H1 (cell line): ENCODE measurements at regions not wholly inside any gene's neighbourhood (a gene's known extent, or its start where the extent isn't known, plus 50 kb on each side); places are given as distances from the start of the nearest gene placed in this dataset.

Experiments used
- CTCF ChIA-PET: fragments of 300-600 bp; sonication (Branson Sonifier 250); formaldehyde crosslinking; loops from one replicate; lab custom pipeline; 2021; ENCODE audit not compliant: partially characterized antibody; lab: Charles Lee
- POLR2A ChIA-PET: fragments of 300-600 bp; sonication (Branson Sonifier 250); formaldehyde crosslinking; loops from one replicate; lab custom pipeline; 2021; ENCODE audit warnings: inconsistent platforms; ENCODE audit not compliant: partially characterized antibody; lab: Charles Lee
- DNase-seq, 2 experiments: peaks; one replicate each; pipeline versions ENCODE4 v3.0.0 to v3.0.0-alpha.2; 2010 to 2022; ENCODE audit warnings: low spot score in 2 of 2, low read depth in 1 of 2, mixed read lengths in 1 of 2
- FAIRE-seq: peaks from 2 replicates; lab custom pipeline; 2011; peaks lifted over from hg19 to GRCh38; lab: Jason Lieb, UNC
- H2AFZ ChIP-seq: 2 replicates; pipeline ENCODE4 v1.8.1; 2012; ENCODE audit warnings: low read length, inconsistent platforms
- H2AK5ac ChIP-seq: 2 replicates; pipeline ENCODE4 v1.6.1; 2013; ENCODE audit warnings: low read depth, low read length
- H2BK120ac ChIP-seq: replicated peaks from 2 replicates; pipeline ENCODE3; 2013; ENCODE audit warnings: low read depth, low read length, inconsistent platforms
- H2BK12ac ChIP-seq: 2 replicates; pipeline ENCODE4 v1.6.1; 2013; ENCODE audit warnings: low read depth, low read length
- H2BK15ac ChIP-seq: 2 replicates; pipeline ENCODE4 v1.6.1; 2013; ENCODE audit warnings: low read length
- H2BK20ac ChIP-seq: 2 replicates; pipeline ENCODE4 v1.6.1; 2013; ENCODE audit warnings: low read length
- H2BK5ac ChIP-seq: 2 replicates; pipeline ENCODE4 v1.6.1; 2013; ENCODE audit warnings: low read depth, low read length
- H3K14ac ChIP-seq: 2 replicates; pipeline ENCODE4 v1.6.1; 2013; ENCODE audit warnings: inconsistent platforms; ENCODE audit not compliant: insufficient read length
- H3K18ac ChIP-seq: 2 replicates; pipeline ENCODE4 v1.6.1; 2013; ENCODE audit warnings: low read length; ENCODE audit errors: extremely low read depth
- H3K23ac ChIP-seq: 2 replicates; pipeline ENCODE4 v1.6.1; 2013; ENCODE audit warnings: inconsistent platforms; ENCODE audit not compliant: insufficient read length
- H3K23me2 ChIP-seq: 2 replicates; pipeline ENCODE4 v1.6.1; 2013; ENCODE audit warnings: low read depth, low read length
- H3K27ac ChIP-seq: 2 replicates; pipeline ENCODE4 v1.6.1; 2011; ENCODE audit warnings: low read depth, low read length, inconsistent platforms
- H3K27me3 ChIP-seq, 4 experiments: replicated peaks in 1 of 4; 1 replicate in 1 of 4; 2 replicates in 3 of 4; pipeline versions ENCODE4 v1.6.1 to v1.8.1; 2011 to 2013; ENCODE audit warnings: low read length in 3 of 4, mild to moderate bottlenecking in 3 of 4, inconsistent platforms in 2 of 4, mixed read lengths in 2 of 4, moderate library complexity in 1 of 4; ENCODE audit not compliant: control insufficient read depth in 3 of 4, insufficient read depth in 3 of 4; ENCODE audit errors: extremely low read depth in 1 of 4
- H3K36me3 ChIP-seq, 4 experiments: 2 replicates each; pipeline versions ENCODE4 v1.6.1 to v1.8.1; 2011 to 2013; ENCODE audit warnings: mild to moderate bottlenecking in 4 of 4, low read length in 3 of 4, moderate library complexity in 2 of 4, control low read depth in 1 of 4, inconsistent platforms in 1 of 4; ENCODE audit not compliant: insufficient read depth in 4 of 4, control insufficient read depth in 2 of 4
- H3K4ac ChIP-seq: replicated peaks from 2 replicates; pipeline ENCODE3; 2013; ENCODE audit warnings: low read length, low read depth, mixed read lengths, inconsistent platforms; ENCODE audit not compliant: insufficient read length
- H3K4me1 ChIP-seq, 4 experiments: replicated peaks in 1 of 4; 1 replicate in 1 of 4; 2 replicates in 3 of 4; pipeline versions ENCODE4 v1.6.1 to v1.8.1; 2011 to 2013; ENCODE audit warnings: low read length in 3 of 4, inconsistent platforms in 2 of 4, mixed read lengths in 1 of 4; ENCODE audit not compliant: insufficient read depth in 4 of 4, control insufficient read depth in 3 of 4
- H3K4me2 ChIP-seq, 2 experiments: 2 replicates each; pipeline versions ENCODE4 v1.6.1 to v1.8.1; 2011 to 2013; ENCODE audit warnings: low read depth in 2 of 2, low read length in 2 of 2, control low read depth in 1 of 2, inconsistent platforms in 1 of 2, mild to moderate bottlenecking in 1 of 2; ENCODE audit not compliant: insufficient read depth in 1 of 2
- H3K4me3 ChIP-seq, 4 experiments: fragments of 200-600, 300-600 bp in 1 of 4; sonication (generic), shearing (Covaris generic), sonication (Bioruptor Twin) in 1 of 4; 2 replicates each; pipeline versions ENCODE4 v1.5.1 to v1.8.1; 2011 to 2016; ENCODE audit warnings: low read length in 4 of 4, low read depth in 3 of 4, control low read depth in 2 of 4, inconsistent platforms in 2 of 4, mild to moderate bottlenecking in 2 of 4, mixed read lengths in 1 of 4, moderate library complexity in 1 of 4; ENCODE audit not compliant: insufficient read depth in 2 of 4; ENCODE audit errors: extremely low read depth in 1 of 4
- H3K56ac ChIP-seq: replicated peaks from 2 replicates; pipeline ENCODE3; 2013; ENCODE audit warnings: low read depth, mild to moderate bottlenecking, mixed read lengths, low read length, inconsistent platforms; ENCODE audit not compliant: insufficient read length
- H3K79me1 ChIP-seq: 2 replicates; pipeline ENCODE4 v1.6.1; 2013; ENCODE audit warnings: low read depth, low read length, control low read depth
- H3K79me2 ChIP-seq, 2 experiments: 2 replicates each; pipeline versions ENCODE4 v1.6.1 to v1.8.1; 2012 to 2013; ENCODE audit warnings: low read length in 2 of 2, mild to moderate bottlenecking in 2 of 2, inconsistent platforms in 1 of 2; ENCODE audit not compliant: insufficient read depth in 2 of 2, control insufficient read depth in 1 of 2
- H3K9ac ChIP-seq, 4 experiments: replicated peaks in 1 of 4; 1 replicate in 1 of 4; 2 replicates in 3 of 4; pipeline versions ENCODE4 v1.6.1 to v1.8.1; 2011 to 2013; ENCODE audit warnings: low read depth in 3 of 4, low read length in 3 of 4, control low read depth in 2 of 4, mild to moderate bottlenecking in 2 of 4, moderate library complexity in 2 of 4, inconsistent platforms in 1 of 4; ENCODE audit errors: extremely low read depth in 1 of 4
- H3K9me3 ChIP-seq, 2 experiments: 2 replicates each; pipeline versions ENCODE4 v1.6.1 to v1.8.1; 2012 to 2013; ENCODE audit warnings: mild to moderate bottlenecking in 2 of 2, moderate library complexity in 2 of 2, control low read depth in 1 of 2, inconsistent platforms in 1 of 2, low read depth in 1 of 2, low read length in 1 of 2, mixed read lengths in 1 of 2; ENCODE audit not compliant: insufficient read depth in 2 of 2
- H4K20me1 ChIP-seq, 2 experiments: replicated peaks in 1 of 2; 2 replicates each; pipeline versions ENCODE3 to v1.8.1; 2011 to 2013; ENCODE audit warnings: inconsistent platforms in 2 of 2, low read length in 2 of 2, mild to moderate bottlenecking in 1 of 2; ENCODE audit not compliant: insufficient read depth in 2 of 2, control insufficient read depth in 1 of 2
- H4K5ac ChIP-seq: 2 replicates; pipeline ENCODE4 v1.6.1; 2013; ENCODE audit warnings: low read length, low read depth, mixed read lengths, inconsistent platforms; ENCODE audit not compliant: insufficient read length
- H4K8ac ChIP-seq: 2 replicates; pipeline ENCODE4 v1.8.0; 2013; ENCODE audit warnings: mild to moderate bottlenecking, moderate library complexity, low read length, inconsistent platforms; ENCODE audit not compliant: insufficient read depth; ENCODE audit errors: extremely low read depth
- H4K91ac ChIP-seq: replicated peaks from 2 replicates; pipeline ENCODE3; 2013; ENCODE audit warnings: low read length, mixed read lengths, inconsistent platforms; ENCODE audit not compliant: insufficient read length
- BACH1 ChIP-seq: IDR thresholded peaks from 2 replicates; pipeline ENCODE4 v1.6.1; 2012; ENCODE audit warnings: low read length, improper control_type of control experiment
- JUND ChIP-seq: IDR thresholded peaks from 2 replicates; pipeline ENCODE4 v1.6.1; 2011; ENCODE audit warnings: mild to moderate bottlenecking, improper control_type of control experiment, low read length
- KDM4A ChIP-seq: IDR thresholded peaks from one replicate; pipeline ENCODE4 v1.7.1; 2012; ENCODE audit warnings: low read depth, mild to moderate bottlenecking, moderate library complexity, low read length, inconsistent platforms; ENCODE audit not compliant: severe bottlenecking
- POLR2AphosphoS5 ChIP-seq: IDR thresholded peaks from 2 replicates; pipeline ENCODE4 v1.6.1; 2011; ENCODE audit warnings: low read depth, low read length
- TBP ChIP-seq: IDR thresholded peaks from 2 replicates; pipeline ENCODE4 v1.6.1; 2011; ENCODE audit warnings: low read depth, low read length, improper control_type of control experiment
- USF2 ChIP-seq: IDR thresholded peaks from 2 replicates; pipeline ENCODE4 v1.6.1; 2011; ENCODE audit warnings: low read length, improper control_type of control experiment

GRCh38 chr3:99524559-99524958 is 113.8 kb upstream of the COL8A1 start:
- Histone ChIP-seq H3K79me1 (no peaks in the 10 kb centered on the region), H3K4me2 (no peak overlapping the region), H4K20me1 (no peaks in the 10 kb centered on the region), H3K23ac (no peak overlapping the region), H3K36me3 (no peaks in the 10 kb centered on the region), H2AK5ac (no peak overlapping the region), H3K9ac (no peak overlapping the region), H3K4me3 (no peak overlapping the region), H3K18ac (no peak overlapping the region), H2BK20ac (no peak overlapping the region), H3K56ac (no peak overlapping the region), H3K23me2 (no peaks in the 10 kb centered on the region), H3K14ac (no peak overlapping the region), H2BK5ac (no peak overlapping the region), H2BK15ac (no peak overlapping the region), H3K79me2 (no peaks in the 10 kb centered on the region), H3K4ac (no peak overlapping the region), H2AFZ (no peak overlapping the region), H2BK120ac (no peak overlapping the region), H4K8ac (no peak overlapping the region), H2BK12ac (no peak overlapping the region), H3K9me3 (no peaks in the 10 kb centered on the region), H4K5ac (no peak overlapping the region), H4K91ac (no peak overlapping the region), H3K27me3 (no peaks in the 10 kb centered on the region), H3K4me1 (peaks cover 0 to 4% (median 0%) of the 10 kb centered on the region in 4 experiments; a peak in 2 of 7 replicates)
- POLR2A ChIA-PET: no interaction called here
- no peak for FAIRE-seq
- no peak for DNase-seq
- TF ChIP-seq USF2: no peak
- no peak for TF ChIP-seq KDM4A
- TF ChIP-seq POLR2AphosphoS5: no peak
- TF ChIP-seq TBP: no peak
- no peak for TF ChIP-seq BACH1
- TF ChIP-seq JUND: no peak
- TF ChIP-seq, all 59 proteins: peak for 0
- CTCF ChIA-PET: interaction anchor here (5.2 kb wide), 1 partner anchor 26 kb away, joined by 27 read pairs; no protein-coding TSS in a partner anchor
- H3K27ac ChIP-seq: no peak overlapping the region
